GM12892 (cell line): ENCODE measurements at regions not wholly inside any gene's neighbourhood (a gene's known extent, or its start where the extent isn't known, plus 50 kb on each side); places are given as distances from the start of the nearest gene placed in this dataset.

Experiments used
- POLR2A ChIP-seq: IDR thresholded peaks from 2 replicates; pipeline ENCODE4 v1.6.1; 2011; ENCODE audit warnings: low read depth, low read length, control low read depth
- POLR2AphosphoS5 ChIP-seq: IDR thresholded peaks from 2 replicates; pipeline ENCODE4 v1.6.1; 2011; ENCODE audit warnings: low read depth, low read length, control low read depth
- TAF1 ChIP-seq: IDR thresholded peaks from 2 replicates; pipeline ENCODE4 v1.6.1; 2011; ENCODE audit warnings: low read depth, mild to moderate bottlenecking, control low read depth, low read length, borderline replicate concordance

DNA sequence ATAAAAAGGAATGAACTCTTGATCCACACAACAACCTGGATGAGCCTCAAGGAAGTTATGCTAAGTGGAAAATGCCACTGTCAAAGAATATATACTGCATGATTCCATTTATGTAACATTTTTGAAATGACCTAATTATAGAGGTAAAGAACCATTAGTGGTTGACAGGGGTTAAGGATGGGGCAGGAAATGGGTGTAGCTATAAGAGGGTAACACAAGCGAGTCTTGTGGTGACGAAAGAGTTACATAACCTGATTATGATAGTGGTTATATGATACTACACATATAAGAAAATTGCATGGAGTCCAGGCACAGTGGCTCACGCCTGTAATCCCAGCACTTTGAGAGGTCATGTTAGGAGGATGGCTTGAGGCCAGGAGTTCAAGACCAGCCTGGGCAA, 346.6 kb upstream of the PKDCC start:
- no peak for TF ChIP-seq POLR2A
- no peak for TF ChIP-seq TAF1
- TF ChIP-seq POLR2AphosphoS5, result no peak
